GM18508 (cell line): ENCODE measurements at regions not wholly inside any gene's neighbourhood (a gene's known extent, or its start where the extent isn't known, plus 50 kb on each side); places are given as distances from the start of the nearest gene placed in this dataset.

Experiments used
- ATAC-seq: cut with Tn5 transposase; IDR thresholded peaks from one replicate; pipeline ENCODE4 v1.9.1; 2021; ENCODE audit warnings: moderate number of reproducible peaks; ENCODE audit not compliant: insufficient read depth, unreplicated experiment

DNA sequence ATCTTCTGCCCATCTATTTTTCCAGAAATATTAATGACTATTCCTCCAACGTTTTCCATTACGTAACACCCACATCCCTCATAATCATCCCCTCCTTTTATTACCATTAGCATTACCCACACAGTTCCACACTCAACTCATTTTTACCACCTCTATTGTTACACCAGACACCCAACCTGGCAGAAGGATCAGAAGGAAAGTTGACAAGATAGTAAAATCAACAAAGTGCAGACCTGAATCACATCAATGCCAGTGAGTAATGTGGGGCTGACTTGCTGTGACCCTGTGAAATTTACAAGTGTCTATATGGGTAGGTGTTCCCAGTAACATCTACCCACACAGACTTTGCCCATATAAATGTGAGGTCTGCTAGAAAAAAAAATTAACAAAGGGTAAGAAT lies 568.2 kb downstream of the MAFB start:
- ATAC-seq, result no peak

DNA sequence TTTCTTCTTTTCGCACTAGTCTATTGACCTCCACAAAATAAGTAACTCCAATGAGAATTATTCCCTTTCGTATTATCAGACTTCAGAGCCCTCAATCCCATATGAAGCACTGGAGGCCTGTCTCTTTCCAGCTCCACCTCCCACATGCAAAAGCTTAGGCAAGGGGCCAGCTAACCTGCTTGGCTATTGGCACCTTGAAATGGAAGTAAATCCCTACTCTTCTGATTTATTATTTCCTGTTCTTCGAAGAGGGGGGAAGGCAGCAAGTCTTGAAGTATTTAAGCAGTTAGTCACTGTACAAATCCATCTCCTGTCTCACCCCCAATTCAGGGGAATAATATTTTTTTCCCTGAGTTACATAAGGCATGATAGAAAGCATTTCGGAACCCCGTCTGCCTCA lies 577.8 kb downstream of the MAFB start:
- ATAC-seq, result no peak

DNA sequence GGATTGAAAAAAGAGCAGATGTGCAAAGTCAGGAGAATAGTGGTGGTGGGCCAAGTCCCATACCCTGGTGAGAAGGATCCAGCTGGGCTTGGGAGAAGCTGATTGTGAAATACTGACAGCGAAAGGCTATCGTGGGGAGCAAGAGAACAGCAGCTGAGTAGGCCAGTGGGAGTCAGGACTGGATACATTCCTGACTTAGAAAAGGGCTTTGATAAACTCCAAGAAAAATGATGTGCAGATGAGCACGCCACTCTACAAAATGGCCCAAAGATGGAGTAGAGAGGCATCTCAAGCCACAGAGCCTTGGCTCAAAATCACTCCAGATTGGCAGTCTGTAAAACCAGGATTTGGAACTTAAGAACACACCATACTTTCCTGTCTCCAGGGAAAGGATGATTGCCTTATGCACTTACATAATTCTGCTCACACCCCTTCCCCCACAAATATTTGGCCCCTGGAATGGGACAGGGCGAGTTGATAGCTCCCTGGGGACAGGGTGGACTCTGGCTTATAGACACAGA lies 578.7 kb downstream of the MAFB start:
- ATAC-seq, result no peak

DNA sequence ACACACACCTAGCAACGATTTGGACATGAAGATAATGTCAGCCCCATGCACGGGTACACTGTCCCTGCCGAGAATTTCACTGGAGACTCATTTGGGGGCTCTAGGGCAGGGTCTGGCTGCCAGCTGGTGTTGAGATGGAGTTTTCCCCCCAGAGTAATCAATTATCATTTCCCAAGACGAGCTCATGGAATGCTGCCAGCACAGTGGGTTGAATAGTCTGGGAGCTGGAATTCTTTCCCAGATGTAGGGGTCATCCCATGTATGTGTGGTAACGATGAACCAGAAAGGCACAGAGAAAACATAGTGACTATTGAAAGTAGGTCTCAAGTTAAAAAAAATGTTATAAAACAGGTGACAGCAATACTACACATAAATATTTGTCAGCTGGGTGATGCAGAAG lies 579.9 kb downstream of the MAFB start:
- no peak for ATAC-seq

DNA sequence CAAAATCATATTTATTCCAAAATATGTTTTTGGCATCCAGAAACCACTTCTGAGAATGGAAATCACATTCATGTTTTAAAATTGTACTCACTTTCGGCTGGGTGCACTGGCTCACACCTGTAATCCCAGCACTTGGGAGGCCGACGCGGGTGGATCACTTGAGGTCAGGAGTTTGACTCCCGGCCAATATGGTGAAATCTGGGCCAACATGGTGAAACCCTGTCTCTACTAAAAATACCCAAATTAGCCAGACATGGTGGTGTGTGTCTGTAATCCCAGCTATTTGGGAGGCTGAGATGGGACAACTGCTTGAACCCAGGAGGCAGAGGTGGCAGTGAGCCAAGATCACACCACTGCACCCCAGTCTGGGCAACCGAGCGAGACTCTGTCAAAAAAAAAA lies 580.7 kb downstream of the MAFB start:
- no peak for ATAC-seq

DNA sequence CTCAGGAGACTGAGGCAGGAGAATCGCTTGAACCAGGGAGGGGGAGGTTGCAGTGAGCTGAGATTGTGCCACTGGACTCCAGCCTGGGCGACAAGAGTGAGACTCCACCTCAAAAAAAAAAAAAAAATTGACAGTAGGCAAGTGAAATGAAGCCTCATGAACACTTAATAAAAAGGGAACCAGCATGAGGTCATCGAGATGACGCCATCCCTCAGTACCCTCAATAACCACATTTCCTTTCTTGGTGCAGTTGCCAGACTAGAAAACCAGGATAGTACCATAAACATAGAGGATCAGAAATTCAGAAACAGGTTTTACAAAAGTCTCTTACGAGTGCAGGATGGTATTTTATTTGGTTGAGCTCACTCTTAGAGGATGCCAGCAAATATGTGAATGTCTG lies 584.1 kb downstream of the MAFB start:
- ATAC-seq, result no peak

DNA sequence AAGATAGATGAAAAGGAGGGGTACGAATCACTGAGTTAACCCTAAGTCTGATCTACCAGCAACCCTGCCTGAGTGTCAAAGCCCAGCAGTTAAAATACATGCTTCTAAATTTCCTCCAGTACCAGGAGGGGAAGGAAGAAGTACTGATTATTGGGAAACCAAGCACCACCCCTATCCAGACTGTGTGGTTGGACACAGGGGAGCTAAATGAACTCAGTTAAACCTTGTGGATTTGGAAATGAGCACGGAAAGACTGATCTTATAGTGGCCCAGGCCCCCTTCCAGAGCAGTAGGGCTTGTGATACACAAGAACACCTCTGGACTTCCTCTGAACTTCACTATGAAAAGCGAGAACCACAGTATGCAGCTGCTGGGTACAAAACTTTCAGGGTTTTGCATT lies 585.6 kb downstream of the MAFB start:
- ATAC-seq, result no peak

DNA sequence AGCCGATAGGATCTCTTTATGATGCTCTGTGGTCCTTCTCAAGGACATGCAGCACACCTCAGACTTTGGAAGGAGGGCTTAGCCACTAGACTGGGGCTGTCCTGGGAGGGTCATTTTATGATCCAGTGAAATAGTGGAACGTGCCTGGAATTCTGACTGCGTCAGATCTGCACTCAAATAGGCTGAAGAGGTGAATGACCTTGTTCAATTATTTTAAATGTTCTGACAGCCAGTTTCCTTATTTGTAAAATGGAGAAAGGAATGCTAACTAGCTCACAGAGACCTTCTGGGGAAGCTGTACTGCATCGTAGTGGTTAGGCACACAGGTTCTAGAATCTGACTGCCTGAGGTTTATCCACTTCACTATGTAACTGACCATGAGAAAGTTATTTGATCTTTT lies 587.5 kb downstream of the MAFB start:
- no peak for ATAC-seq

DNA sequence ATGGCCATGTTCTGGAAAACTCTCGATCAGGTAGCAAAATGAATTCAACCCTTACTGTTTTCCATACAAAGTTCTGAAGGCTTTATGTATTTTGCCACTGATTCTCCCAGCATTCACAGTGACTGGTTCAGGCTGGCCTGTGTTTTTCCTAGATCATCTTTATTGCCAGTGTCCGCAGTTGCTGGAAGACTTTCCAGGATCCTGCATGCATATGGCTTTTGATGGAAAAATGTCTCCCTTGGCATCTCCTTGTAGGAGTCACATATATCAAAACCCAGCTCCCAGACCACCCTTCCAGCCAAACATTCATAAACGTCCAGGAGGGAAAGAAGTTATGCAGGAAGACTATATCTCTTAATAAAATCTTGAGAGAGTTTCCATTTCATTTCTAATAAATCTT lies 588.8 kb downstream of the MAFB start:
- no peak for ATAC-seq

DNA sequence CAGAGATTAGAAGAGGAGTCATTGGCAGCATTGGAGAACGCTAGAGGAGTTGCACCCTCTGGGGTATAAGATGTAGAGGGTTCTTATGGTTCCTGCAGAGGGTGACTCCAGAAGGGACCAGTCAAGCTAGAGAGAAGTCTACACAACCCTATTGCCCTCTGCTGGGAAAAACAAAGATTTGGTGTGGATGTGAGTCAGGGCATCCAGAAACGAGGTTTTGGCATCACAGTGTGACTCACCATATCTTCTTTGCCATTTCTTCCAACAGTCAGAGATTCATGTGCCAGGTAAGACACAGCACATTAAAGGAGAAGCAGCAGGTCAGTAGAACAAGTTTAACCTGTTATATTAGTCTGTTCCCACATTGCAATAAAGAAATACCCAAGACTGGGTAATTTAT lies 598.8 kb downstream of the MAFB start:
- ATAC-seq, result no peak

DNA sequence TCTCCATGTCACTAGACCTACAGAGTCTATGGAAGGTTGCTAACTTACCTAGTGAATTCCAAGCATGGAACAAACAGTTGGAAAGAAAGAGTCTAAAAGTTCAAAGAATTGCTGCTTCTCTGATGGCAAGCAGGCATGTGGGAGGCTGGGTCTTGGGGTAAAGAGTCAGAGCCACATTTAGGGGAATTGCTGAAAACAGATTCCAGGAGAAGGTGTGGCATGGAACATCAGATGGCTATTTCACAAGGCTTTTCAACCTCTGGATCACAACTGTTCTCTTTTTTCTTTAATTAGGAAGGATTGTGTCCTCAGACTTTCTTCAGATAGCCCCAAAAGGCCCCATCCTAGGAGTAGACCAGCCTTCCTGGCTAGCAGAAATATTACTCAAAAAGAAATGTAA lies 601.5 kb downstream of the MAFB start:
- ATAC-seq, result no peak

DNA sequence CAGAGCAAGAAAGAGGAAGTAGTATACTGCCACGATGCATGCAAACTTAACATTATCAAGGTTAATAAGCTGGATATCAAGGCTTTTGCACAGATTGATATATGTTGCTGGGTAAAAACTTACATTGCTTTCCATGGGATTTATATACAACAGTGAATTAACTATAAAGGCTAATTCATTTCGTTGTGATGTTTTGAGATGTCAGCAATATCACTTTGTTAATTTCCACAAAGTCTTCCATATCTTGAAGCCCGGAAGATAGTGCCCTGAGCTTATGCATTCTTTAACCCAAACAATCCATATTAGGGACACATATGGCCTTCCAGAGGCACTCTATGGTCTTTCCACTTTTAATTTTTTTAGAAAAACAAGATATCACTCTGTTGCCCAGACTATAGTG lies 603.5 kb downstream of the MAFB start:
- no peak for ATAC-seq

DNA sequence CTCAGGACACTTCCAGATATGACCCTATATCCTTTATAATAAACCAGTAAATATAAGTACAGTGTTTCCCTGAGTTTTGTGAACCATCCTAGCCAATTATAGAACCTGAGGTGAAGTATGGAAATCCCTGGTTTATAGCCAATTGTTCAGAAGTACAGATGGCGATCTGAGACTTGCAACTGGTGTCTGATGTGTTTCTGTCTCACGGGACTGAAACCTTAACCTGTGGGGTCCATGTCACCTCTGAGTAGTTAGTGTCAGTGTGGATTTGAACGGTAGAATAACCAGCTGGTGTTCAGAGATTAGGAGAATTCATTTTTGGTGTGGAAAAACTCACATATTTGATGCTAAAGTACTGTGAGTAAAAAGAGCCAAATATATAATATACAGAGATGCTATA lies 606.6 kb downstream of the MAFB start:
- ATAC-seq, result no peak

DNA sequence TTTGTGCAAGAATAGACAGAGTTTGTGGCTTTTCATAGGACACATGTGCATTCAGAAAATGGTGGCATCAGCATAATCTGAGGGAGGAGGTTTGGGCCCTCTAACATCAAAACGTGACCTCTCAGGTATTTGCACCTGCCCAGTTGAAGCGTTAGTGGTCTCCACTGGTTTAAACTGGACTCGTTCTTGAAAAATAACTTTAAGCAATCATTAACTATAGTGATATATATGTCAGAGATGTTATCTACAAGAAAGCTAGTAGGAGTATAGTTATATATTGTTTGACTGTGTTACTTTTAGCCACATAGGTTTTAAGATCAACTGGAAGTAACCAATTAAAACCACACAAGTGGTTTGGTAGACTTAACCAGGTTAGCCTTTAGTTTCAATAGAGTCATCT lies 607.4 kb downstream of the MAFB start:
- no peak for ATAC-seq

DNA sequence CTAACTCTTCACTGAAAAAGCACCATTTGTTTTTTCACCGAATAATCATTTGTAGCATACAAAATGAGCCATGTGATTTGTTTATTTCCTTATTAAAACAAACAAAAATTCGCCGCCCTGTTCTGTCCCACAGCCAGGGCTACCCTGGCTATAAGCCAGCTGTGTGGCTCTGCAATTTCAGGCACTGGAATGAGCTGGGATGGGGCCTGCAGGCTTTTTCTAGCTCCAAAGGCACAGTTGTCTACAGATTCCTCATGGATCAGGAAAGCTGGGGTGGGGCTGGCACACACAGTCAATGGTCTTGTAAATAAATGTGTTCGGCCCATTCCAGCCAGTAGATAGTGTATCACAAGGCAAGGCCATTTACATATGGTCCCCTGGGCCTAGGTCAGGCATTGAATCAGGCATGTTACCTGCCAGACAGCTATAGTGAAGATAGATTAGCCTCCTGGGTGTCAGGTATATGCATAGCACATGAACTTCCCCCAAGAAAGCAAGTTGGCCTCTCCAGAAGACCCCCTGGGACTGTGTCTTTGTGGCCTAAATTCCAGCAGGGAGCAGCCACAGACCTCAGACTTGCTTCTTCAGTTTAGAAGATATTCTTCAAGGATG lies 608.9 kb downstream of the MAFB start:
- ATAC-seq, result no peak

DNA sequence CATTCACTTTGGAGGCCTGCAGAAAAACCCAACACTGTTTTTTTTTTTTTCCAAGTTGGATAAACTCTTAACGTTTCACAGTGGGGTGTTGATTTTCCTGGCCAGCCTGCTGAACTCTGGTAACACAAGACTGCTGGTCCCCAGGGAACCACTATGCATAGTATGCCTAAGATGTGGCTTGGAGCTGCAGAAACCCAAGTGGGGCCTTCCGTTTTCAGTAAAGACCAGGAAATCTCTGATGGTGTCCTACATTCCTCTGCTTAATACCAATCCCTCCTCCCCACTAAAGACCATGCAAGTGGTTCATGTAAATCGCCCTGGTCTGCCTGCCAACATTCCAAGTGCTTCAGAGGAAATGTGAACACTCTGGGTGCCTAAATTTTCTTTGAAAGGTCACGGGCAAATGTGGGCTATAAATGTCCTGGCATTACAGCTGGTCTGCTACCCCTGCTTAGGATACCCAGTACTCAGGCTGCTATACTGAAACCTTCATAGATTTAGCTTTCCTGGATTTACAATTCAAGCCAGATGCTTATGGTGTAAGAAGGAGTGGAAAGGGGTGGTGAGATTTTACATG lies 615.4 kb downstream of the MAFB start:
- ATAC-seq, result no peak

DNA sequence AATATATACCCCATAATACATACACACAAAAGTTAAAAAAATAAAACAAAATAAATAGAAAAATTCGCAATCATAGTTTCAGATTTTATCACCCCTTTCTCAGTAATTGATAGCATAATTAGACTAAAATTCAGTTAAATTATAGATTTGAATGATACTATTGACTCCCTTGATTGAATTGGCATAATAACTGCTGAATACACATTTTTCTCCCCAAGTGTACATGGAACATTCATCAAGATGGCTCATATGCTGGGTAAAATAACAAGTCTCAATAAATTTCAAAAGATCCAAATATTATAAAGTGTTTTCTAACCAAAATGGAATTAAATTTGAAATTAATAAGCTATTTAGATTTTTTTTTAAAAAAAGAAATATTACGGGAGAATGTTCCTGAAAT lies 616.1 kb downstream of the MAFB start:
- no peak for ATAC-seq

DNA sequence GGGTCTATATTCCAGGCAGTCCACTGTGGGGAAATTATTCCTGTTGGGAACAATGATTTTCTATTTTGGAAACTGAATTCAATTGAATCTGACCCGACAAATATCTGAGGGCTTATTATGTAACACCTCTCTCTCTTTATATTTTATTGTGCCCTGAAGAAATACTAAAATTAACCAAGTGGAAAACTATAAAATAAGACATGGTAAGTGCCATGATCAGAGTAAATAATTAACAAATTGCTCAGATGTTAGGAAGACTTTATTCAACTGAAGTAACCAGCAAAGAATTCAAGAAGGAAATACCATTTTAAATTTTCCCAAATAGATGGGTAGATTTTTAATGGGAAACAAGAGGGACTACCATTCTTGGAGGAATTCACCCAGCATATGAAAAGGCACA lies 632.9 kb downstream of the MAFB start:
- ATAC-seq, result no peak

DNA sequence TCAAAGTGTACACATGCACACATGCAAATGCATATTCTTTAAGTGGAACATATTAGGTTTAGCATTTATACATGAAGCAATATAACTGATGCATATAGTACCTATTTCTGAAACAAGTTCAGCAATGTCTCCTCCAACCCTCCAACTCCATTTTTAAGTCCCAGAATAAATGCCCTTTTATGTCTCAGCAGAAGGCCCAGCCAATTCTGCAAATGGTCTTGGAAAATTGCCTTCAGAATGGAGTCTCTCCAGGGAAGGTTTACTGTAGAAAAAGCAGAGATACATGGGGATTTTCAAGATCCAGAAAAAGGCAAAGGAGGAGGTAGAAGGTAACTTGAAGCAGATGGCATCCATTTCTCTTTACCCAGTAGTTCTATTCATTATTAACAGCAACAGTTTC lies 633.3 kb downstream of the MAFB start:
- ATAC-seq, result no peak

DNA sequence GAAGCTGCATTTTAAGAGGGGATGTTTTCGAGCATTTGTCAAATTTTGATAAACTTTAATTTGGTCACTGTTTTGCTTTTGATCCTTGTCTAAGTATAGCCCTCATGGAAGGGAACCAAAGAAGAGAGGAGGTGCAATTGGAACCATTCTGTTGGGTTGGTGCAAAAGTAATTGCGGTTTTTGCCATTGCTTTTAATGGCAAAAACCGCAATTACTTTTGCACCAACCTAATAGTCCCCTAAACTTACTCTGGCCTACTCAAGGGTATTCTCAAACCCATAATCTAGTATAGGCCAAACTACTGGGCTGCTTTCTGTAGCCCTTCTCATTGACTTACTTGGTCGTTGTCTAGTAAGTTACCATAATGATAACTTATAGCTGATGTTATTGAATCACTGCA lies 634.7 kb downstream of the MAFB start:
- no peak for ATAC-seq

DNA sequence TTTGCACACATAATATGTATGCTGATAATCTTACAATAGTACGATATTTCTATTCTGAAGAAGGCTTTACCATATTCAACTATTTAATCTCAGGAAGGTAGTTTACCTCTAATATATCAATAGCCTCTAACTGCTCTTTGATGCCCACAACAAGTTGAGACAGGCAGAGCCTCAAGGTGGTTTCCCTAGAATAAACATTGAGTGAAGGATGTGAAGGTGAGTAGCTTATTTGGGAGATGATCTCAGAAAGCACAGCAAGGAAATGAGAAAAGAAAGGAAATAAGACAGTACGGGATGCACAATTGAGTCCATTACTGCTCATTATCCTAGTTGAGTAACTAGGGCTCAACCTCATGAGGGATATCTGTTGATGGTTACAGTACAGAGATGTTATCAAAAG lies 638.4 kb downstream of the MAFB start:
- ATAC-seq, result no peak

DNA sequence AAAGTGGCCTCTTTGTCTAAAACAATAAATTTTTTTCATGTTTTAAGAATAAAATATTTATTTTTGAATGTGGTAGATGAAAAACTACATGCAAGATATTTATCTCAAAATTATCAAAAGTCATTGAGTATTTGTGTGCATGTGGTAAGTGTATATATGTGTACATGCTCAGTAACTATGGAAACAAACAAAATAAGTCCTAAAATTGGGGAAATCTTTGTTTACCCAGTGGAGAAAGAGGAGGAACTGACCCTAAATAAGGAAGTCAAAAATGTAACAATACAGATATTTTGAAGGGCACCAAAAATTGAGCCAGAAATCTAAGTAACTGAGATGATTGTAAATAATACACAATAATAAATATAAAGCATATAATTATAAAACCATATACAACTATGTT lies 639.2 kb downstream of the MAFB start:
- ATAC-seq, result no peak

DNA sequence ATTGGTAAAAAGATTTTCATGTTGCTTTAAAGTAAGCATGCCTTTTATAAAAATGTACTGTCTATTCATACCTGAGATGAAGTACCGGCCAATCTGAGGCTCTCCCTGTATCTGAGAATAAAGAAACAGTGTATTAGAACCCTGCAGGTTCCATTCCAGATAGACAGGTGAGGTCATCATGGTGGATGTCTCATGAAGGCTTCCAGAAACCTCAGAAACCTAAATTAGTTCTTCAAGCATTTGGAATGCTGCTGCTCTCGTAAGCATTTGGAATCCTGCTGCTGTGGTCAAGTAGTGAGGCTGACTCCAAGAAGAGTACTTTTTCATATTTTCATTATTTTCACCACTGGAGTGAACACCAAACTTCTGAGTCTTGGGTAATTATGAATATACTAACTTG lies 642.3 kb downstream of the MAFB start:
- no peak for ATAC-seq
